Adrenal gland (tissue), 5 donors: ENCODE measurements at regions not wholly inside any gene's neighbourhood (a gene's known extent, or its start where the extent isn't known, plus 50 kb on each side); places are given as distances from the start of the nearest gene placed in this dataset.

Source experiments
- CTCF ChIP-seq, 6 experiments: fragments of 450-650 bp in 4 of 6; fragments of 200-600 bp in 2 of 6; sonication (generic) in 1 of 6; IDR thresholded peaks; 1 replicate in 5 of 6; 2 replicates in 1 of 6; pipeline versions ENCODE4 v1.5.1 to v1.8.0; 2016 to 2021; ENCODE audit warnings: antibody characterized with exemption in 6 of 6, mild to moderate bottlenecking in 2 of 6, moderate library complexity in 1 of 6
- POLR2A ChIP-seq, 2 donors: fragments of 450-650 bp; IDR thresholded peaks; one replicate each; pipeline ENCODE4 v1.6.1; 2017; ENCODE audit warnings: antibody characterized with exemption in 2 of 2, mild to moderate bottlenecking in 2 of 2, moderate library complexity in 1 of 2
- donor health status: DM: no; HTN: no; CAD: no.

DNA sequence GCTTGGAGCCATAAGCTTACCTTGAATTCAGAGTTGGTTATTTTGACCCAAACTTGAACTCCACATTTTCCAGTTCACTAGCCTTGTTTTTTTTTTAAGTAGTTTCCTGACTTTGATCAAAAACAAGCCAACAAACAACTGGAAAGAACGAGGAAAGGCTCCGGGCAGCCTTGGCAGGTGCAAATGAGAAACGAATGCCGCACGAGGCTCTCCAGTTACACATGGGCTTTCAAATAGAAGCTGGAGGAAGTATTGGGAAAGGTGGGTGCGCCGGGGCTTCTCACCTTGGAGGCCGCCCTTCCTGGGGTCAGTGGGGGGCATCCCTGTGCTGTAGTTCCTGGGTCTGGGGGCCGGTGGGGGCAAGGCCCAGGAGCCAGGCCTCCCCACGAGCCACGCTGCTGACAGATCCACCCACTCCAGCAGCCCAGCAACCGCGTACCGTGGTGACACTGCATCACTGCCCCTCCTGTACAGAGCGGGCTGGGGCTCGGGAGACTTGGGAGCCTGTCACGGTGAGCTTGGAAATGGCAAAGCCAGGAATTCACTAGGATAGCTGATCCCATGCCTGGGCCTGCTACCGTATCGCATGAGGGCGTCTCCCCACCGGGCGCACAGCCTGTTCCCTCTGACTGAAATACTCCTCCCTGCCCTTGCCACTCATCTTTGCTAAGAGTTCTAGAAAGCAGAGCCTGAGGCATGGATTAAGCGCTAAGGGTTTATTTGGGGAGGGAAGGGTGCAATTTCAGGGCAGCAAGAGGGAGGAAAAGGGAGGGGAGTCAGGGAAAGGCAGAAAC is 50.9 kb upstream of the ADRA2C start:
- TF ChIP-seq CTCF (IDR thresholded peaks at IDR 0.05) (no peak), POLR2A (IDR thresholded peaks at IDR 0.05) (no peak)
